NCI-H2081 treated with DMSO at 0.1 percent for 48 hours (cell line): ENCODE measurements at regions not wholly inside any gene's neighbourhood (a gene's known extent, or its start where the extent isn't known, plus 50 kb on each side); places are given as distances from the start of the nearest gene placed in this dataset.

Experiments
- DNase-seq: peaks from one replicate; lab custom pipeline; 2025; lab: John Stamatoyannopoulos, UW

DNA sequence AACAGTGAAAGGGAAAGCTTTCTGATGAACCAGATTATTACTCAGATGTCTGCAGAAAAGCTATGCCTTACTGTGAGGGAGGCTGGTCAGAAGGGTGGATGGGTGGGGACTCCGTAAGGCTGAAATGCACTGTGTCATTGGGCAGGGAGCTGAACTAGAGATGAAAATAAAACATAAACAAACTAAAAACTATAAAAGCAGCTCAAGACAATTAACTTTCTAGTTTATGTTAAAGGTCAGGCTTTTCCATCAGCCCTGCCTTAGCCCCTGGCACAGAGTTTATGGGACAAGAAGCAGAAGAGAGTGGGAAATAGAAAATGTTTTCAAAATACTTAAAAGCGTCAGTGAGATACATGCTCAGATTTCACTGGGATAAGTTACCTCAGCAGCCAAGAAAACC lies 310.0 kb upstream of the UBE2E2 start:
- DNase-seq: no peak

DNA sequence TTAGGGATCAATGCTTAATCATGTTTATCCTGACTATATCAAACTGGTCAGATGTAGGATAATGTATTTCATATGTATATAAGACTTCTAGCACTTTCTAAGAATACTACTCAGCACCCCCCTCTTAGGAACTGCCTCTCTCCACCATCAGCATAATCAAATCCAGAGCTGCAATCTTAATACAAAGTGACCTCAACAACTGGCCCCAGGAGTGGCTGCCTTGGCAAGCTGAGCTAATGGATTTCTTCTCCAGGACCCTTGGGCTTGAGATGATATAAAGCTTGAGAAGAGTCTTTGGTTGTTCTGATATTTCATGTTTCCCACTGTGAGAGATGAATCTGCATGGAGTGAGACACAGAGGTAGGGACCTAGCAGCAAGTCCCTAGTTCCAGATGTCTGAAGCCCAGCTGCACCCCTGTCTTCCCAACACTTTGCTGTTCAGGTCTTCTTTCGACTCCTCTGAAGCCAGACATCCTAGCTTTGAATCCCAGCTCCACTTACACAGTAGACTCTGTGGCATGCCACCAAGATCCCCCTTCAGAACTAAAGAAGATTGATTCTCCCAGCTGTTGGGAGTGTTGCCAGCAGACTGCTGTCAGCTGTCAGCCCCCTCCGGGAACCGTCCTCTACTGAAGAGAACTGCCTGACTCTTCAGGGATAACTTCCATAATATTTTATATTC lies 309.3 kb upstream of the UBE2E2 start:
- no peak for DNase-seq

DNA sequence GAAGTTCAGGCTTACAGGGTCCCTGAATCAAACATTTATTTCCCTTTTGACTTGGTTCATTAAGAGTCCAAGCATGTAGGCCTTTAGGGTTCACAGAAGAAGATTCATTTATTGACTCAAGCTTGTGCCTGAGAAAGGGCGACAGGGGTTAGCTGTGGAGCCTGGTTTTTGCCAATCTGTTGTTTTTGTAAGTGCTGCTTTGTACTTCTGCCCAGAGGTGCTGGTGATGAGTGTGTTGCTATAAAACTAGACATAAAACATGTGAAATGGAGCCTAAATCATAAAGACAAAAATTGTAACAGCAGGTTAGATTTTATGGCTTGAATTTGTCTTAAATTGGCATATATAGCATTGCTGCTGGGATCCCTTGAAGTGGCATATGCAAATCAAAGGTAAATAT lies 308.3 kb upstream of the UBE2E2 start:
- DNase-seq: no peak

DNA sequence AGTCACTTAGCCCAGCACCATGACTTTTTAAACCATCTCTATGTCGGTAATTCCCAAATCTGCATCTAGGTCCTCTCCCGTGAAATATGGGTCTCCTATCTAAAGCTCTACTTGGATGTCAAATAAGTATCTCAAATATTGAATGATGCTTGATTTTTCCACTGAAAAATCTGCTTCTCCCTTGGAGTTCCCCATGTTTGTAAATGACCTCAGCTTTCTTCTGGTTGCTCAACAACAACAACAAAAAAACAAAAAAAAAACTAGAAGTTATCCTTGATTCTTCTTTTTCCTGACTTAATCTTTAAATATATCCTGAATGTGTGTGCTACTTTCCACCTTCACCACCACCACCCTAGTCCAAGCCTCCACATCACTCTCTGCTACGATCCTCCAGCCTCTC lies 307.5 kb upstream of the UBE2E2 start:
- DNase-seq: no peak

DNA sequence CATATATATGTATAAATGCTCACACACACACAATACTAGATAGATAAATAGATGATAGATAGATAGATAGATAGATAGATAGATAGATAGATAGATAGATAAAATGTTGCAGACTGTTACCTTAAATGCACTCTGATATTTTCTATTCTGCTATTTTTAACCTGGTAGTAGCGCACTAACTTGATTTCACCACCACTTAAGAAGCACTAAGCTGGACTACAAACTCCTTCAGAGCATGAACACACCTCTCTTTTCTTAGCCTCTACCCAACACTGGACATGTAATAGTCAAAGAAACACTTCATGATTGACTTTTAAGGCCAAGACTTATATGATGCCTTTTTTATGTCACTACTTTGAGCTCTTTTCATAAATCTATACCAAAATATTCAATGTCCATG lies 304.6 kb upstream of the UBE2E2 start:
- no peak for DNase-seq

DNA sequence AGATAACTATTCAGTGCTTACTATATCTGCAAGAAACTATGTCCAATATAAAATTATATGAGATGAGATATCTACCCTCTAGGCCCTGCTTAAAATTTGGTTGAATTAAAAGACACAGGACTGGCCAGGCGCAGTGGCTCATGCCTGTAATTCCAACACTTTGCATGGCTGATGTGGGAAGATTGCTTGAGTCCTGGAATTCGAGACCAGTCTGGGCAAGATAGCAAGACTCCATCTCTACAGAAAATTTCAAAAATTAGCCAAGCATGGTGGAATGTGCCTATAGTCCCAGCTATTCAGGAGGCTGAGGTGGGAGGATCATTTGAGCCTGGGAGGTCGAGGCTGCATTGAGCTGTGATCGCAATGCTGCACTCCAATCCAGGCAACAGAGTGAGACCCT lies 303.7 kb upstream of the UBE2E2 start:
- DNase-seq: no peak

DNA sequence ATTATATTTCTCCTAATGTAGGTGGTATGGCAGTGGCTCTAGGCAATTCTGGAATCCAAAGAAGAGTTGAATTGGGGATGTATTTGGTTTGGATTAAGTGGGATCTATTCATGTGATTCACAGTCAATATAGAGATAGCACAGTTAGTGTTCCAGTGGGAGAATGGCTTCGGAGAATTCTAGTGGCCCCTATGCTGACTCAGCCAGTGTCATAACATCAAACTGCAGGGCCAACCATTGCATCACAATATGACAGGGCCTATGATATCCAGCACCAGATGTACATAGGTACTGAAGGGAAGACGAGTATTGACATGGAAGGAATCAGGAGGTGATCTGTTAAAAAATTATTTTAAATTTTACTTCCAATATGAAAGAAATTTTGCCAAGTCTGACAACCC lies 302.8 kb upstream of the UBE2E2 start:
- DNase-seq: no peak

DNA sequence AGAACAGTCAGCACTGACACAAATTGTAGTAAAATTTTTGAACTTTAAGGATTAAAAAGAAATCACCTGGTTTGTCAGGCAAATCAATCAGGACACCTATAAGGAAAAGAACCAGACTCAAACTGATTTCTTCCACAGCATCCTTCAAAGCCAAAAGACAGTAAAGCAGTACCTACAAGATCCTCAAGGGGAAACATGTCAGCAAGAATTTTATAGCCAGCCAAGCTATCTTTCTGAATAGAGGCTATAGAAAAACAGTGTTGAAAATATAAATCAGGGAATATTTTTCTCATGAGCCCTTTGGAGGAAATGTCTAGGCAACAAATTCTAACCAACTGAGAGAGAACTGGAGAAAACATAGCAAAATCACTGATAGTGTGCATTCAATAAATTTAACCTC lies 301.4 kb upstream of the UBE2E2 start:
- no peak for DNase-seq

DNA sequence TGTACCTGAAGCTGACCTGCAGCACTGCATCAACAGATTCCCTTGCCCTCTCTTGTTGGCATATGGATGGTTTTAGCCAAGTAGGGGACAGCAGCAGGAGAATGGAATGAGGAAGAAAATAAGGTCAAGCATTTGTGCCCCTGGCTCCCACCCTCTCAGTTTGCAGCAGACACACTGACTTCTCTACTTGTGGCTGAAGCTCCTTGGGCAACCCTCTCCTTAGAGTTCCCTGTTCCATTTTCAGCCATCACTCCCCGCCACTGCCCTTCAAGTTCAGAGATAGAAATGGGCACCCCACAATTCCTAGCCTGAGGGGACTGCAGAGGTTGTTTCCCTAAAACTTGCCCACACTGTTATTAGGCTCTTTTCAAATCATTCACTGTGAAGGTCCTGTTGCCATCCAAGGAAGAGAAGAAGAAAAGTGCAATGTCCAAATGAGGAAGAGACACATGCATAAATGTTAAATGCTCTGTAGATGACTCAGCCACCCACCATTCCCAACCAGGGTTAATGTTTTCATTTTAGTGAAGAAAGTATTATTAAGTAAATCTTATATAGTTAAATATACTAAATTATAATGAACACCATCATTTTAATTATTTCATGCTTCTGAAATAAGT lies 295.9 kb upstream of the UBE2E2 start:
- DNase-seq: no peak

DNA sequence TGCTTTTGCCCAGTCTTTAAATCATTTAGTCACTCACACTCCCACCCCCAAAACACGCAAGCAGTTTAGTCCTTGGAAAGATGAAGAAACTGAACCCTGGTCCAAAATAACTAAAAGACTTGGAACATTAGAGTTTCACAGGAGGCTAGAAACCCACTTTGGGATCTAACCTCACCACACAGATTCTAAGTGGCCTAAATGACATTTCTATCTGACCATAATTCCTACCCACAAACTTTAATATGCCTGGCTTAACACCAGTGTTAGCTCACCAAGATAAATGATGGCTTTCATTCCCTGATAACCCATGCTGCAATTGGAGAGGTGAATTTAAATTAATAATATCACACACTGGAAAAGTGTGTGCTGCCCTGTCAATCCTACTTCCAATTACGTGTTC lies 295.3 kb upstream of the UBE2E2 start:
- DNase-seq: no peak

DNA sequence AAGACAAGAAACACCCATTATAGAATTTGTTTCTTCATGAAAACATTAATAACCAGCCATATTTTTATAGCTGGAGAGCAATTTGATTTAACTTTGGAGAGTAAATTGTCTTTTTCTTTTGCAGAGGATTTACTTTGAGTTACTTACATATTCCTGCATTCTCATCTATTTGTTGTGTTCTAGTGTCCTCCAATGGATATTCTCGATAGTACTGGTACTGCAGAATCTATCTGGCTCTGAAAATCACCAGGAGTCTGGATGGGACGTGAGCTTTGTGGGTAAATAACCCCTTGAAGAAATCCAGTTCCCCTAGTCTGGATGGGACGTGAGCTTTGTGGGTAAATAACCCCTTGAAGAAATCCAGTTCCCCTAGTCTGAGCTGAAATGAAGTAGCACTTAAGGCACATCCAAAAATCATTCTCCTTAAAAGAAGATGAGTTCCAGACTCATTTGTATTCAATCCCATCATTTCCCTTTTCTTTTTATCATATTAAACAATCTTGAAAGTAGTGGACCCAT lies 294.1 kb upstream of the UBE2E2 start:
- DNase-seq: no peak

DNA sequence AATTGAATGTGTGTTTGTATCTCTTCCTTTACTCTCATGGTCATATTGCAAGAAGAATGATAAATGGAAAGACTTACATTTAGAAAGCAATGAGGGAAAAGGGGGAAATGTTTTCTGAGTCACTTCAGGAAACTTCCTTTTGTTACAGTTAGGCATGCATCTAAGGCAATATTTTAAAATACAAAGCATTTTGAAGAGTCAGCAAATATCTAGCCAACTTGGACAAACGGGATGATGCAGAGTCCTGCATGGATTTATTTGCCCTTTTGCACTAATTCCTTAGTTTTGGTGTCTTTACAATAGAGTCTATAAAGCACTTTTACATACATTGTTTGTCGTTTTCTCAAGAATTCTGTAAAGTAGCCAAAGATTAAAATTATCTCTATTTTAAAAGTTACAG lies 286.2 kb upstream of the UBE2E2 start:
- no peak for DNase-seq

DNA sequence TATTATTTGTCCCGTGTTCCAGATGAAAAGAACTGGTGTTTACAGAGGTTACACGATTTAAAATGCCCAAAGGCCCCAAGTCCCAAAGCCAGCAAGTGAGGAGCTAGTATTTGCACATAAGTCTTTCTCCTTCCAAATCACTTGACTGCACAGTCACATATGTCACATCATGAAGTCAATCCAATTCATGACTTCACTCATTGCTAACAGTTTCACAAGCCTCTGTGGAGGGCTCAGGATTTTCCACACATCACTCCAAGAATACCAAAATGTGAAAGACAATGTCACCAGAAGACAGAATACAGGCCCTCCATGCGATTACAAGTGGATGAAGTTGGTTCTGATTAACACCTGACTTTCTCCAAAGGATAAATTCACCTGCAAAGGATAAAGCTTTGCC lies 283.1 kb upstream of the UBE2E2 start:
- no peak for DNase-seq

DNA sequence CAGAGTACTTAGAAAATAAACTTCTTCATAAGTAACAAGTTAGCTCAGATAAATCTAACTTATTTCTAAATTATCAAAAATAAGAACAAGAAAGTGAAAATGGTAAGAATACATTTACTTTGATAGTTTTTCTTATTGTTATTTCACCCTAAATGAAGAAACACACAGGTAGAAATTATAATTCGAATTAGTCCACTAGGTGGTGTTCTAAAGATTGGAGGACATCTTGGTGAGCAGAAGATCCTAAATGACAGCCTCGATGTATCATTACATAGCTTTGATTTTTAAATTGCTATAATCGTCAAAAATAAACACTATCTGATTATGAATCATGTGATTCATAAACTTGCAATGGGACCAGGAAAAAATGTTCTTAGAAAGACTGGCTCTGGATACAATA lies 280.8 kb upstream of the UBE2E2 start:
- no peak for DNase-seq

DNA sequence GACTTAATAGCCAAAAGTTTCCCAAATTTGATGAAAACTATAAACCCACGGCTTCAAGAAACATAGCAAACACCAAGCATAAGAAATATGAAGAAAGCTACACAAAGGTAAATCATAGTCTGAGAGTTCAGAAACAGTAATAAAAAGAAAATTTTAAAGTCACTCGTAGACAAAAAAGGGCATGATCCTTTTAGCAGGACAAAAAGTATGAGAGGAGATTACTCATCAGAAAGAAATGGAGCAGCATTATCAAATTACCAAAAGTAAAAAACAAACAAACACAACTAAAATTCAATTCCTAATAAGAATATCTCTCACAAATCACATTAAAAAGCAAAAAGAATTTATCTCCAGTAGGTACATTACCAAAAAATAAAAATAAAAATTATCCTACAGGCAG lies 279.4 kb upstream of the UBE2E2 start:
- no peak for DNase-seq

DNA sequence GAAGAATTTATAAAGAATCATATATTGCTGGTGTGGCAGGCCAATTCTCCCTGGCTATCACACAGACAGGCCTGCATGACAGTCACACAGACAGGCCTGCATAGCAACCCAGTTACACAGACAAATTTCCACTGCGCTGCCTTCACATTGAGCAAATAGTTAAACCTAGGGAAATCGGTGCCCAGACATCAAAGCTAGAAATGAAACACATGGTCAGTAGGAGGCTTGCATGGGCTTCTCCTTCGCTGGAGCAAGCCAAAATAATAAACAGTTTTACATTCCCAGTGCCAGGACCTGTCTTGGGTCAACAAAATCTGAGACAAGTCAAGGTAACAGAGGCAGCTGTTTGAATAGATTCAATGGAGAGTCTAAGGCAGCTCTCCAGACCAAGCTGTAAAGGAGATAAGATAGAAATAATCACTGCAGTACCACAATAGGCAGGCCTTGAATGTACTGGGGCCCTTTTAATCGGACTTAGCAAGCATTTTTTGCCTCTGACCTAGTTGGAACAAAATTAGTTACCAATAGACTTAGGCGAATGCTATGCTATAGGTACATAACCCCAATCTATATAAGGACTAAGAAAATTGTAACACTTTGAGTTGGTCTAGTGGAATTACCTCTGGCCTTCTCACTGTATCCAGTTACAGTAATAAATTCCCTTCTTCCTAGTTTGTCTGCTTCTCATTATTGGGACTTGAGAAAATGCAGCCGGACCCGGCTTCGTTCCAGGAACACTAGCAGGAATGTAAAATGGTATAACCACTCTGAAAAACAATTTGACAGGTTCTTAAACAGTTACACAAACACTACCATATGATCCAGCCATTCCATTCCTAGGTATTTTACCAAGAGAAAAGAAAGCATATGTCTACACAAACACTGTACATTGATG lies 274.7 kb upstream of the UBE2E2 start:
- DNase-seq: no peak

DNA sequence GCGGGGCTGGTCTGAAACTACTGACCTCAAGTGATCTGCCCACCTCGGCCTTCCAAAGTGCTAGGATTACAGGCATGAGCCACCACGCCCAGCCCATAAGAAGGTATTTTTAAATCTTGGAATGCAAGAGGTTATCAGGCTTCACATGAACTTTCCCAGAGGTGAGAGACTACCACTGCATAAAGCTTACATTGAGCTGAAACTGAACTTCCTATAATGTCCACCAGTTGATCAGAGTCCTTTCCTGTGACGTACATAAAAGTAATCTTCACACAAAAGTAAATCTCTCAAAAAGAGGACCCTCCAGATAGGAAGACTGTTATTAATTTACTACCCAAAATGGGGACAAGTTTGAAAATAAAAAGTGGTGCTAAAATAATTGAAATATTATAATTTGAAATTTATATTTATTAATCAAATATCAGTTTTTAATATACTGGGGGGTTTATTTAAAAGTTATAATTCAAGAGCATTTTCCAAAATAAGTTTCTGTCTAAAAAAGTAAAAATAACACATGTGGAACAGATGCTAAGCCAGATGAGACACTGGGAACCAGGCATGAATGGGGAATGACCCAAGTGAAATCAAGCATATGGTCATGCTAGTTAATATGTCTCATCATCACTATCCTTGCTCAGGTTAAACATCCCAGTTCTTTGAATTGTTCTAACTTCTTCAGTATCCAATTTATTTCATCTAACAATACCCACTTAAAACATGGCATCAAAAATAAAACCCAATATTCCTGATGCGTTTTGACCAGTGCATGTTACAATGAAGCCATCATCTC lies 269.9 kb upstream of the UBE2E2 start:
- no peak for DNase-seq

DNA sequence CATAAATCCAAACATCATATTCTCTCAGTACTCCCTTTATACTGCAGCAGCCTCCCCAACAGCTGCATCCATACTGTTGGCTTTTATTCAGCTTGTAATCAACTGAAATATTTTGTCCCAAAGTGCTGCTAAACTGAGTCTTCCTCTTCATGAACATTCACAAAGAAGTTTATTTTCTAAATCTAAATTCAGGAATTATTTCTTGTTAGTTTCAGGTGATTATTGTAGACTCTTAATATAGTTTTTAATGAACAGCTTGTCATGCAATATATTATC lies 269.3 kb upstream of the UBE2E2 start:
- DNase-seq: no peak

DNA sequence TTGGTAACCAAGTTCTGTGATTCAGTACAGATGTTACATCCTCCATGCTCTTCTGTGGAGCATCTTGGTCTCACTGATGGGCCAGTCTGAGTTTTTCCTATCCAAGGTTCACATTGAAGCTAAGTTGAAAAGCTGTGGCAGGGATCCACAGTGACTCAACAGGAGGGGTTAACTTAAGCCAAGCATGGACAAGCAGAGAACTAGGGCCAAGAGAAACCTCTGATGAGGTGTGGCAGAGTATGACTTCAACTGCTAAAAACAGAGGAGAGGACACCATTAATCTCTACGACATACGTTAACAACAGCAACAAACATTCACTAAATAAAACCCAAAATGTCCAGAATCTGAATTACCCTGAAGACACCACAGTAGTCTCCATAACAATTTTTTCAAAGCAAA lies 268.1 kb upstream of the UBE2E2 start:
- no peak for DNase-seq

DNA sequence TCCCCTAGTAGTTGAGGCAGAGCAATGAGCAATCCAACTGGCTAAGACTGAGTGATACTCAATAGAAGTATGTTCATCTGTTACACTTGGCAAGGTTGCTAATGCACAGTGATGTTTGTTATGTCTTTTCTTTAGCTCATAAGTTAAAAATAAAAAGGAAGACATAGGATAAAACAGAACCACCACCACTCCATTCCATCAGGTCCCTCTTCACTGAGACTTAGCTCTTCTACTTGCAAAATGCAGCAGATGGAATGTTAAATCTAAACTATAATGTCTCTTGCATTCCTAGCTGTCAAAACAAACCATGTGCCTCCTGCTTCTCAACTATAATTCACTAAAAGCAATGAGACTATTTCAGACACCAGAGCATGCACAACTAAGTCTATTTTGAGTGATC lies 265.6 kb upstream of the UBE2E2 start:
- no peak for DNase-seq

DNA sequence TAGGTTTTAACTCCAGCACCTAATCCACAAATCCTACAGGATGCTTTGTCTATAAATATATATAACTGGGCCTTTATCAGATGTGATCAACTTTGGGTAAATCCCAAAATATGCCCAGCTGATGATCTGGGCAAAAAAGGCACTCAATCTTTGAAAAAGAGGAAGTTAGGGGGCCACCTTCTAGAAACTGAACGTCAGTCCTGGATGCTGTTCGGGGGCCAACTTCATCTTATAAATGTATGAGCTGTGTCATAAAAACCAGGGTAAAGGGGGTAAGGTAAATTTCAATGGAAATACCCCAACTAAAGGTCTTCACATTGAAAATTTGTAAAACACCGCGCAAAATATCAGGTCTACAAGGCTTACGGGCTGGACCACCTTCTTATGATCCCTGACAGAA lies 264.4 kb upstream of the UBE2E2 start:
- no peak for DNase-seq

DNA sequence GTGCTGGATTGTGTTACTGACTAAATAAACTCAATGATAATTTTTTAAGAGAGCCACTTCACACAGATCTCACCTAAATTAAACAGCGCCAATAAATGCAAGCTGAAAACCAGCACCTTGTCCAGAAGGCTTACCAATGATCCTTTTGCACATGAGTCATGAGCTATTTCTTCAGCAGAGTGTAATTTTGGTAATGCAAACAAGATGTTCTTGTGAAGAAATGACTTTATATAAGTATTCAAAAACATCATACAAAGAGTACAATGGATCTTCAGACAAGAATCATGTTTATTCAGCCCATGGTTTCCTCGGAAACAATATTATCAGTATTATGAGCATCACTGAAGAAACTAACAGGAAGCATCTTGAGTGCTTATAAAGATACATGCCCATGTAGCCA lies 263.8 kb upstream of the UBE2E2 start:
- no peak for DNase-seq

DNA sequence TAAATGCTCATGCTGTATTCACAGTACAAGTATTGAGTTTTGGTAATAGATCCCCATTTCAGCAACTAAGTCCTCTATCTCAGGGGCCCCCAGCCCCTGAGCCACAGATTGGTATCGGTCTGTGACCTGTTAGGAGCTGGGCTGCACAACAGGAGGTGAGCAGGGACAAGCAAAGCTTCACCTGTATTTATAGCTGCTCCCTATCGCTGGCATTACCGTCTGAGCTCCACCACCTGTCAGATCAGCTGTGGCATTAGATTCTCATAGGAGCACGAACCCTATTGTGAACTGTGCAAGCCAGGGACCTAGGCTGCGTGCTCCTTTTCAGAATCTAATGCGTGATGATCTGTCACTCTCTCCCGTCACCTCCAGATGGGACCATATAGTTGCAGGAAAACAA lies 262.8 kb upstream of the UBE2E2 start:
- DNase-seq: no peak
